Caco-2 (cell line): ENCODE measurements at regions not wholly inside any gene's neighbourhood (a gene's known extent, or its start where the extent isn't known, plus 50 kb on each side); places are given as distances from the start of the nearest gene placed in this dataset.

Source experiments
- BruUV-seq: library from RNA; stranded (reverse); fragments of 400-500 nt; replicated peaks from 2 replicates; lab custom pipeline; 2021; lab: Mats Ljungman, UMichigan
- CTCF ChIA-PET: fragments of 300-600 bp; sonication (Branson Sonifier 250); formaldehyde crosslinking; loops from one replicate; lab custom pipeline; 2022; ENCODE audit warnings: antibody characterized with exemption; lab: Charles Lee
- POLR2A ChIA-PET: fragments of 300-600 bp; sonication (Branson Sonifier 250); formaldehyde crosslinking; loops from one replicate; lab custom pipeline; 2022; ENCODE audit warnings: antibody characterized with exemption; lab: Charles Lee
- DNase-seq, 2 experiments: peaks; one replicate each; pipeline versions ENCODE4 v3.0.0 to v3.0.0-alpha.2; 2020 to 2022
- H3K27me3 ChIP-seq: replicated peaks from 2 replicates; pipeline ENCODE4 v1.6.0; 2011; ENCODE audit warnings: low read length; ENCODE audit not compliant: control insufficient read depth, insufficient read depth
- H3K36me3 ChIP-seq: 2 replicates; pipeline ENCODE4 v1.5.1; 2011; ENCODE audit warnings: low read length; ENCODE audit not compliant: control insufficient read depth, insufficient read depth
- H3K4me1 ChIP-seq: fragments of 250-450 bp; sonication (Bioruptor Pico); 2 replicates; pipeline ENCODE4 v1.5.1; 2020; ENCODE audit warnings: mild to moderate bottlenecking
- H3K4me3 ChIP-seq: 2 replicates; pipeline ENCODE4 v1.5.1; 2011; ENCODE audit warnings: low read depth, mild to moderate bottlenecking, control low read depth, low read length
- H3K9me3 ChIP-seq: fragments of 250-450 bp; sonication (Bioruptor Pico); 2 replicates; pipeline ENCODE4 v1.5.1; 2020; ENCODE audit warnings: mild to moderate bottlenecking, moderate library complexity
- H3K27ac Mint-ChIP-seq: one replicate; pipeline ENCODE4 v1.8.0; 2022; ENCODE audit warnings: mixed read lengths; ENCODE audit not compliant: unreplicated experiment
- H3K27me3 Mint-ChIP-seq: one replicate; pipeline ENCODE4 v1.8.0; 2022; ENCODE audit warnings: mixed read lengths; ENCODE audit not compliant: insufficient read depth, unreplicated experiment
- H3K36me3 Mint-ChIP-seq: one replicate; pipeline ENCODE4 v1.8.0; 2022; ENCODE audit warnings: mild to moderate bottlenecking, mixed read lengths; ENCODE audit not compliant: insufficient read depth, unreplicated experiment
- H3K4me1 Mint-ChIP-seq: one replicate; pipeline ENCODE4 v1.8.0; 2022; ENCODE audit warnings: low read depth, mixed read lengths; ENCODE audit not compliant: unreplicated experiment
- H3K4me3 Mint-ChIP-seq: one replicate; pipeline ENCODE4 v1.8.0; 2022; ENCODE audit warnings: mild to moderate bottlenecking, moderate library complexity, mixed read lengths; ENCODE audit not compliant: unreplicated experiment
- H3K9me3 Mint-ChIP-seq: one replicate; pipeline ENCODE4 v1.8.0; 2022; ENCODE audit warnings: mixed read lengths; ENCODE audit not compliant: unreplicated experiment
- CTCF ChIP-seq, 2 experiments: fragments of 200-600 bp in 1 of 2; IDR thresholded peaks; 1 replicate in 1 of 2; 2 replicates in 1 of 2; pipeline versions ENCODE4 v1.5.1 to v1.8.0; 2011 to 2022; ENCODE audit warnings: antibody characterized with exemption in 1 of 2, control low read depth in 1 of 2, inconsistent platforms in 1 of 2, low read depth in 1 of 2, low read length in 1 of 2, mild to moderate bottlenecking in 1 of 2, moderate library complexity in 1 of 2; ENCODE audit not compliant: insufficient read depth in 1 of 2, severe bottlenecking in 1 of 2, unreplicated experiment in 1 of 2
- intact Hi-C: fragments of 100-400 bp; cut with micrococcal nuclease; formaldehyde crosslinking; loops from one replicate; pipeline ENCODE4 v1.10.0; 2022; ENCODE audit not compliant: unreplicated experiment

DNA sequence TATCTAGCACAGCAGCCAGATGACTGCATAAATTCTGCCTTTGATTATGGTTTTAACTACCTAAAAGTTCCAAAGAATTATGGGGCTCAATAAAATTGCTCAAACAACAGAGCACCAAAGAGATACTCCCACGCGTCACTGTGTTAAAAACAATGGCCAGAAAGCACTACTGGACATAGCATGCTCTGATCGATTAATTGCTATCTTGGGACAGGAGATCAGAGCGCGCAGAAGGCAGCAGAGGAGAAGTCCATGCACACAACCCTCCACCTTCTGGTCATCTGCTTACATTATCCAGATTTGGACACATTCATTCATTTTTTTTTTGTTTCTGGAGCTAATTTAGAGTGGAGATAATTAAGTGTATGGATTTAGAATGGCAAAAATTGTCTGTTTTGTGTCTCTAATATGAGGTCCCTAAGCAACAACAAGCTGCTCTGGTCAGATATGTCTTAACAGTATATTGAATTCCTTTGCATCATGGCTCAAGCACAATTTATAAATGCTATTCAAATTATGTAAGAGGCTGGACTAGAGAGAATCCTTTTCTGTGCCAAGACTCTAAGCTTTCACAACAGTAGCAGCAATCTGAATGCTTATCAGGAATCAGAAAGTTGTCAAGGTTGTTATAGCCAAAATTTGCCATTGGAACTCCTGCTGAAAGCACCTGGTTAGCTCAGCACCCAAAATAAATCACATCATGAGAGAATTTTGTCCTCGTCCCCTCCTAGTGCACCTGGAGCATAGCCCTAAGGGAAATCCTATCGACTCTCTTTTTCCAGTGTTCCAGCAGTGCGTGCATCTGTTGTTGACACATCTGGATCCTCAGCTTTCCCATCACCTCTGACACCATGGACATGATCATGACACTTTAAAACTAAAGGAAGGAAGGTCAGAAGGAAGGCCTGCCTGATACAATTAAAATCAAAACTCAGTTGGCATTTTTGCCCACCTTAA, 98.6 kb upstream of the HMHB1 start:
- POLR2A ChIA-PET = no interaction called here
- CTCF ChIA-PET = no interaction called here
- H3K4me3 Mint-ChIP-seq = no peak overlapping the region

GRCh38 chr5:143708672-143709071, 103.3 kb upstream of the HMHB1 start:
- Mint-ChIP-seq H3K4me1 (no peaks in the 10 kb centered on the region), H3K27ac (no peak overlapping the region), H3K36me3 (no peaks in the 10 kb centered on the region), H3K27me3 (no peaks in the 10 kb centered on the region), H3K4me3 (no peak overlapping the region), H3K9me3 (no peaks in the 10 kb centered on the region)
- Histone ChIP-seq H3K4me3 (no peak overlapping the region), H3K36me3 (no peaks in the 10 kb centered on the region), H3K9me3 (no peaks in the 10 kb centered on the region), H3K27me3 (no peaks in the 10 kb centered on the region), H3K4me1 (0 out of 2 replicates have a peak, but pooled peaks cover 5% of the 10 kb centered on the region)
- no TSS peak for BruUV-seq
- no peak for DNase-seq
- intact Hi-C loops = loop anchor here (10.0 kb wide), 1 partner anchor 116 kb away; no protein-coding TSS in a partner anchor
- POLR2A ChIA-PET = no interaction called here
- TF ChIP-seq CTCF (IDR thresholded peaks at IDR 0.05; ENCODE audit: insufficient read depth in 1 of 2, low read depth in 1 of 2, low read length in 1 of 2, severe bottlenecking in 1 of 2, unreplicated experiment in 1 of 2) = no peak
- CTCF ChIA-PET = no interaction called here

More for the DNA sequence above, 98.6 kb upstream of the HMHB1 start:
- Histone ChIP-seq H3K4me1 (0 out of 2 replicates have a peak, but pooled peaks cover 5% of the 10 kb centered on the region), H3K9me3 (no peaks in the 10 kb centered on the region), H3K4me3 (no peak overlapping the region), H3K27me3 (no peaks in the 10 kb centered on the region), H3K36me3 (no peaks in the 10 kb centered on the region)
- Mint-ChIP-seq H3K36me3 (no peaks in the 10 kb centered on the region), H3K4me1 (no peaks in the 10 kb centered on the region), H3K27ac (no peak overlapping the region), H3K9me3 (no peaks in the 10 kb centered on the region), H3K27me3 (no peaks in the 10 kb centered on the region)
- BruUV-seq = no TSS peak
- TF ChIP-seq CTCF (IDR thresholded peaks at IDR 0.05; ENCODE audit: insufficient read depth in 1 of 2, low read depth in 1 of 2, low read length in 1 of 2, severe bottlenecking in 1 of 2, unreplicated experiment in 1 of 2) = no peak
- intact Hi-C loops = no loop called here
- no peak for DNase-seq

DNA sequence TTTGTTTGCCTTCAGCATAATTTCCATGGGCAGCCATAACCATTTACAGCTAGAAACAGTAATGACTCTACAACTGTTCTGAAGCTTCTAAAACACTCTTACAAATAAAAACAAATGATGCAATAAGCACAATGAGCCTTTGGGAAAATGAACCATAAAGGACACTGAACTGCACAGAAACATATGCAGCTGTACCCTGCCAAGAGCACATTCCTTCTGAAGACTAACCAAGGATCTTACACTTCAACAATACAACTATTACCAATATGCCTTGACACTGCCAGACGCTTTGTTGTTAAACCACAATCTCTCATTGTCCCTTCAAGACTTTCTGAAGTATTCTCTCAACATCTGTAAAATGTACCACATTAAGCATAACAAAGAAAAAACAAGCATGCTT, 104.2 kb upstream of the HMHB1 start:
- H3K4me3 ChIP-seq = no peak overlapping the region
- ChIA-PET CTCF (no interaction called here), POLR2A (interaction anchor here (0.5 kb wide), 1 partner anchor 53 kb away, joined by 3 read pairs; no protein-coding TSS in a partner anchor)
- no peak overlapping the region for H3K4me3 Mint-ChIP-seq
- intact Hi-C loops = loop anchor here (10.0 kb wide), 1 partner anchor 117 kb away; no protein-coding TSS in a partner anchor
- H3K4me1 ChIP-seq = 0 out of 2 replicates have a peak, but pooled peaks cover 5% of the 10 kb centered on the region
- no peak for DNase-seq
- H3K27ac Mint-ChIP-seq = no peak overlapping the region
- BruUV-seq = no TSS peak
- H3K27me3 ChIP-seq = no peaks in the 10 kb centered on the region
- H3K9me3 ChIP-seq = no peaks in the 10 kb centered on the region
- H3K9me3 Mint-ChIP-seq = no peaks in the 10 kb centered on the region
- H3K36me3 Mint-ChIP-seq = no peaks in the 10 kb centered on the region
- no peaks in the 10 kb centered on the region for H3K27me3 Mint-ChIP-seq
- no peaks in the 10 kb centered on the region for H3K4me1 Mint-ChIP-seq
- no peaks in the 10 kb centered on the region for H3K36me3 ChIP-seq
- TF ChIP-seq CTCF (IDR thresholded peaks at IDR 0.05; ENCODE audit: insufficient read depth in 1 of 2, low read depth in 1 of 2, low read length in 1 of 2, severe bottlenecking in 1 of 2, unreplicated experiment in 1 of 2) = no peak
